ENCODE measurements at regions not wholly inside any gene's neighbourhood (a gene's known extent, or its start where the extent isn't known, plus 50 kb on each side); places are given as distances from the start of the nearest gene placed in this dataset.

DNA sequence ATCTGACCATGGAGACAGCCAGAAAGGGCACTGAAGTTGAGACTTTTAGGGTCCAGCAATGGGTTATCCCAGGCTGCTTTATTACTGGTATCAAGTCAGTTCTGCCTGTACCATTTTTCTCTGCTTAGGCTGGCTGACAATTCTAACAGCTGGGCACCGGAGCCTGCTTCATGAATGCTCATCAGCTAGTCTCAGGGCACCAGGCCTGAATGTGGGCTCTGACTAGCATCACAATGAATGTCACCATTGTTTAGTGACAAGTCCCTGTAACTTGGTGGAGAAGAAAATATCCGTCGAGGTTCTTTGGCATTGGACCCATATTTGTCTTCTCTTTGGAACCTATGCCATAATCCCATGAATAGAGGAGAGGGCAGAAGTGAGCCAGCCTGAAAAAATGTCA lies 692.3 kb upstream of the TSPY4 start:
- Histone ChIP-seq H3K79me2 (ENCODE audit: control insufficient read depth, insufficient read depth, low read length) (no peaks in the 10 kb centered on the region), H3K4me2 (ENCODE audit: extremely low read depth, insufficient read depth, low read length) (no peak overlapping the region), H3K4me3 (replicated peaks in 1 of 4; ENCODE audit: control extremely low read depth in 1 of 4, insufficient read depth in 1 of 4, low read depth in 3 of 4, low read length in 4 of 4) (no peak overlapping the region), H3K27me3 (ENCODE audit: control insufficient read depth, insufficient read depth, low read length) (no peaks in the 10 kb centered on the region), H3K9me3 (ENCODE audit: control insufficient read depth, insufficient read depth, low read depth, low read length) (no peaks in the 10 kb centered on the region), H3K4me1 (ENCODE audit: control insufficient read depth, extremely low read depth, insufficient read depth, low read length) (no peaks in the 10 kb centered on the region), H3K36me3 (ENCODE audit: control insufficient read depth, insufficient read depth, low read length) (no peaks in the 10 kb centered on the region), H4K20me1 (ENCODE audit: control insufficient read depth, extremely low read depth, insufficient read depth, low read length) (no peaks in the 10 kb centered on the region), H2AFZ (ENCODE audit: low read length) (no peak overlapping the region), H3K27ac (ENCODE audit: insufficient read depth, low read length) (no peak overlapping the region), H3K9ac (ENCODE audit: insufficient read depth, low read length) (no peak overlapping the region)
- TF ChIP-seq, protein P1, sequence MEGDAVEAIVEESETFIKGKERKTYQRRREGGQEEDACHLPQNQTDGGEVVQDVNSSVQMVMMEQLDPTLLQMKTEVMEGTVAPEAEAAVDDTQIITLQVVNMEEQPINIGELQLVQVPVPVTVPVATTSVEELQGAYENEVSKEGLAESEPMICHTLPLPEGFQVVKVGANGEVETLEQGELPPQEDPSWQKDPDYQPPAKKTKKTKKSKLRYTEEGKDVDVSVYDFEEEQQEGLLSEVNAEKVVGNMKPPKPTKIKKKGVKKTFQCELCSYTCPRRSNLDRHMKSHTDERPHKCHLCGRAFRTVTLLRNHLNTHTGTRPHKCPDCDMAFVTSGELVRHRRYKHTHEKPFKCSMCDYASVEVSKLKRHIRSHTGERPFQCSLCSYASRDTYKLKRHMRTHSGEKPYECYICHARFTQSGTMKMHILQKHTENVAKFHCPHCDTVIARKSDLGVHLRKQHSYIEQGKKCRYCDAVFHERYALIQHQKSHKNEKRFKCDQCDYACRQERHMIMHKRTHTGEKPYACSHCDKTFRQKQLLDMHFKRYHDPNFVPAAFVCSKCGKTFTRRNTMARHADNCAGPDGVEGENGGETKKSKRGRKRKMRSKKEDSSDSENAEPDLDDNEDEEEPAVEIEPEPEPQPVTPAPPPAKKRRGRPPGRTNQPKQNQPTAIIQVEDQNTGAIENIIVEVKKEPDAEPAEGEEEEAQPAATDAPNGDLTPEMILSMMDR (conservative IDR thresholded peaks at IDR 0.05 in 1 of 2, IDR thresholded peaks at IDR 0.05 in 1 of 2; ENCODE audit: low read depth in 1 of 2, low read length in 2 of 2): no peak
- TF ChIP-seq EZH2 (IDR thresholded peaks at IDR 0.05; ENCODE audit: low read length, missing control alignments): no peak
- no peak for DNase-seq (ENCODE audit: low read depth in 2 of 2)

DNA sequence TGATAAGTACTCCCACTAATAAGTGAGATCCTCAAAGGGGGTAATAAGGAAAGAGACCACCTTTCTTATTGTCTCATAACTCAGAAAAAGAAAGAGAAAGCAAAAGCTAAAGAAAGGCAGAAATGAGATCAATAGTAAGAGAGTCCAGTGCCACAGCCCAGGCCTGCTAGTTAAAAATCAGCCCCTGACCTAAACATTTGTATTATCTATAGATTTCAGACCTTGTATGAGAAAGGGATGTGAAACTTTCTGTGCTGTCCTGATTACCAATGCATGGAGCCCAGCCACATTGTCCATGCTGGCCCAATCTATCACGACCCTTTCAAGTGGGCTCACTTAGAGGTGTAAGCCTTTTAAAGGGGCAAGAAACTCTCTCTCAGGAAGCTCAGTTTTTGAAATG lies 684.8 kb upstream of the TSPY4 start:
- Histone ChIP-seq H3K4me2 (ENCODE audit: extremely low read depth, insufficient read depth, low read length) (no peak overlapping the region), H3K4me3 (replicated peaks in 1 of 4; ENCODE audit: control extremely low read depth in 1 of 4, insufficient read depth in 1 of 4, low read depth in 3 of 4, low read length in 4 of 4) (no peak overlapping the region), H3K9me3 (ENCODE audit: control insufficient read depth, insufficient read depth, low read depth, low read length) (no peaks in the 10 kb centered on the region), H3K27me3 (ENCODE audit: control insufficient read depth, insufficient read depth, low read length) (no peaks in the 10 kb centered on the region), H3K27ac (ENCODE audit: insufficient read depth, low read length) (no peak overlapping the region), H3K36me3 (ENCODE audit: control insufficient read depth, insufficient read depth, low read length) (no peaks in the 10 kb centered on the region), H3K4me1 (ENCODE audit: control insufficient read depth, extremely low read depth, insufficient read depth, low read length) (no peaks in the 10 kb centered on the region), H4K20me1 (ENCODE audit: control insufficient read depth, extremely low read depth, insufficient read depth, low read length) (no peaks in the 10 kb centered on the region), H3K79me2 (ENCODE audit: control insufficient read depth, insufficient read depth, low read length) (no peaks in the 10 kb centered on the region), H3K9ac (ENCODE audit: insufficient read depth, low read length) (no peak overlapping the region), H2AFZ (ENCODE audit: low read length) (no peak overlapping the region)
- TF ChIP-seq, protein P1 (conservative IDR thresholded peaks at IDR 0.05 in 1 of 2, IDR thresholded peaks at IDR 0.05 in 1 of 2; ENCODE audit: low read depth in 1 of 2, low read length in 2 of 2): no peak
- no peak for DNase-seq (ENCODE audit: low read depth in 2 of 2)

DNA sequence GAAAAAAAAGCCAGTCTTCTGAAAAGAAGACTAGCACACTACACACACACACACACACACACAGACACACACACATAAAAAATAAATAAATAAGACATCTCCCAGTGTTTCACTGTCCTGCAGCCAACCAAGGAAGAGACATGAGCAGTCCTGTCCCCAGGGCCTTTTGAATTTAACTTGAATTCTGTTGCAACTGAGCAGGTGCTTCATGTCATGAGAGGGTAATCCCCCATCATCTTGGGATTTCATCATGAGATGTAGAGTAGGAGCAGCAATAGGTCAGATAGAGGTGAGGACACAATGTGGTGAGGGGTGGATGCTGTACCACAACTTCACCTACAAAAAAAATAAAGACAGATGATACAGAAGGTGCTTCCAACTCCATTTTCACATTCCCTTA lies 682.2 kb upstream of the TSPY4 start:
- H2AFZ ChIP-seq (ENCODE audit: low read length): no peak overlapping the region
- H3K36me3 ChIP-seq (ENCODE audit: control insufficient read depth, insufficient read depth, low read length): no peaks in the 10 kb centered on the region
- H3K9me3 ChIP-seq (ENCODE audit: control insufficient read depth, insufficient read depth, low read depth, low read length): no peaks in the 10 kb centered on the region
- no peak overlapping the region for H3K9ac ChIP-seq (ENCODE audit: insufficient read depth, low read length)
- no peaks in the 10 kb centered on the region for H3K4me1 ChIP-seq (ENCODE audit: control insufficient read depth, extremely low read depth, insufficient read depth, low read length)
- no peak overlapping the region for H3K4me2 ChIP-seq (ENCODE audit: extremely low read depth, insufficient read depth, low read length)
- DNase-seq (ENCODE audit: low read depth in 2 of 2): no peak
- no peak overlapping the region for H3K4me3 ChIP-seq (replicated peaks in 1 of 4; ENCODE audit: control extremely low read depth in 1 of 4, insufficient read depth in 1 of 4, low read depth in 3 of 4, low read length in 4 of 4)
- H3K27me3 ChIP-seq (ENCODE audit: control insufficient read depth, insufficient read depth, low read length): no peaks in the 10 kb centered on the region
- H4K20me1 ChIP-seq (ENCODE audit: control insufficient read depth, extremely low read depth, insufficient read depth, low read length): no peaks in the 10 kb centered on the region
- H3K27ac ChIP-seq (ENCODE audit: insufficient read depth, low read length): no peak overlapping the region
- TF ChIP-seq EZH2 (IDR thresholded peaks at IDR 0.05; ENCODE audit: low read length, missing control alignments): no peak
- TF ChIP-seq, protein P1 (conservative IDR thresholded peaks at IDR 0.05 in 1 of 2, IDR thresholded peaks at IDR 0.05 in 1 of 2; ENCODE audit: low read depth in 1 of 2, low read length in 2 of 2): no peak
- no peaks in the 10 kb centered on the region for H3K79me2 ChIP-seq (ENCODE audit: control insufficient read depth, insufficient read depth, low read length)
